Inferior parietal cortex (tissue), 1 donor: ENCODE measurements at regions not wholly inside any gene's neighbourhood (a gene's known extent, or its start where the extent isn't known, plus 50 kb on each side); places are given as distances from the start of the nearest gene placed in this dataset.
"Not testable (repeated sequence)": the region's sequence is repeated elsewhere in the genome, so short reads cannot be mapped to it uniquely, and the experiment has no call there.

ENCODE experiments used
- DNase-seq: peaks from one replicate; pipeline ENCODE4 v3.0.0-alpha.2; 2016; ENCODE audit errors: extremely low spot score

GRCh38 chr10:23955456-23956225 lies 253.3 kb upstream of the KIAA1217 start:
- DNase-seq, result no peak

- DNase-seq, result no peak
Observed at GRCh38 chr10:23965123-23965522, 243.8 kb upstream of the KIAA1217 start.

- no peak for DNase-seq
Observed at GRCh38 chr10:23965880-23966279, 243.1 kb upstream of the KIAA1217 start.

- no peak for DNase-seq
Observed at GRCh38 chr10:23966504-23967051, 242.4 kb upstream of the KIAA1217 start.

GRCh38 chr10:23968301-23968700 lies 240.6 kb upstream of the KIAA1217 start:
- DNase-seq, result no peak

GRCh38 chr10:23974746-23975272 lies 234.1 kb upstream of the KIAA1217 start:
- no peak for DNase-seq

- no peak for DNase-seq
Observed at GRCh38 chr10:23975431-23975830, 233.5 kb upstream of the KIAA1217 start.

GRCh38 chr10:23976275-23976674 lies 232.7 kb upstream of the KIAA1217 start:
- no peak for DNase-seq

GRCh38 chr10:23978317-23978716 lies 230.6 kb upstream of the KIAA1217 start:
- DNase-seq, result no peak

GRCh38 chr10:23980094-23980493 lies 228.8 kb upstream of the KIAA1217 start:
- DNase-seq, result no peak

GRCh38 chr10:23981520-23982309 lies 227.2 kb upstream of the KIAA1217 start:
- no peak for DNase-seq

GRCh38 chr10:23984405-23984804 lies 224.5 kb upstream of the KIAA1217 start:
- DNase-seq, result not testable (repeated sequence)

GRCh38 chr10:23988006-23988405 lies 220.9 kb upstream of the KIAA1217 start:
- DNase-seq, result no peak

GRCh38 chr10:23994459-23995046 lies 214.4 kb upstream of the KIAA1217 start:
- DNase-seq, result peak; percentile 77

GRCh38 chr10:23999445-23999844 lies 209.5 kb upstream of the KIAA1217 start:
- DNase-seq, result no peak

GRCh38 chr10:24000271-24000813 lies 208.6 kb upstream of the KIAA1217 start:
- no peak for DNase-seq

GRCh38 chr10:24006741-24007140 lies 202.2 kb upstream of the KIAA1217 start:
- DNase-seq, result no peak

GRCh38 chr10:24007359-24007758 lies 201.6 kb upstream of the KIAA1217 start:
- DNase-seq, result no peak

- no peak for DNase-seq
Observed at GRCh38 chr10:24008164-24009091, 200.5 kb upstream of the KIAA1217 start.

- DNase-seq, result no peak
Observed at GRCh38 chr10:24009115-24009514, 199.8 kb upstream of the KIAA1217 start.

- no peak for DNase-seq
Observed at GRCh38 chr10:24009736-24010135, 199.2 kb upstream of the KIAA1217 start.
